HG03354 (cell line): ENCODE measurements at regions not wholly inside any gene's neighbourhood (a gene's known extent, or its start where the extent isn't known, plus 50 kb on each side); places are given as distances from the start of the nearest gene placed in this dataset.
"Not testable (repeated sequence)": the region's sequence is repeated elsewhere in the genome, so short reads cannot be mapped to it uniquely, and the experiment has no call there.

Experiments used
- ATAC-seq: cut with Tn5 transposase; IDR thresholded peaks from one replicate; pipeline ENCODE4 v1.9.1; 2021; ENCODE audit warnings: mild to moderate bottlenecking; ENCODE audit not compliant: unreplicated experiment, poor library complexity, severe bottlenecking

- no peak for ATAC-seq
Measured at GRCh38 chr13:103715335-103715734, 649.1 kb upstream of the SLC10A2 start.

GRCh38 chr13:103703246-103703645 is 637.0 kb upstream of the SLC10A2 start:
- ATAC-seq = no peak

GRCh38 chr13:103698000-103698399 is 631.8 kb upstream of the SLC10A2 start:
- ATAC-seq = no peak

GRCh38 chr13:103695320-103695719 is 629.1 kb upstream of the SLC10A2 start:
- no peak for ATAC-seq

- ATAC-seq = no peak
Measured at GRCh38 chr13:103694471-103694870, 628.3 kb upstream of the SLC10A2 start.

GRCh38 chr13:103694033-103694432 is 627.8 kb upstream of the SLC10A2 start:
- no peak for ATAC-seq

GRCh38 chr13:103692442-103692841 is 626.2 kb upstream of the SLC10A2 start:
- ATAC-seq = no peak

GRCh38 chr13:103676329-103676728 is 610.1 kb upstream of the SLC10A2 start:
- ATAC-seq = no peak

GRCh38 chr13:103671547-103671946 is 605.3 kb upstream of the SLC10A2 start:
- no peak for ATAC-seq

- no peak for ATAC-seq
Measured at GRCh38 chr13:103663996-103664395, 597.8 kb upstream of the SLC10A2 start.

GRCh38 chr13:103656311-103656710 is 590.1 kb upstream of the SLC10A2 start:
- ATAC-seq = no peak

- ATAC-seq = no peak
Measured at GRCh38 chr13:103640606-103641005, 574.4 kb upstream of the SLC10A2 start.

- ATAC-seq = no peak
Measured at GRCh38 chr13:103639326-103639725, 573.1 kb upstream of the SLC10A2 start.

- ATAC-seq = no peak
Measured at GRCh38 chr13:103638706-103639105, 572.5 kb upstream of the SLC10A2 start.

- no peak for ATAC-seq
Measured at GRCh38 chr13:103634066-103634465, 567.8 kb upstream of the SLC10A2 start.

- no peak for ATAC-seq
Measured at GRCh38 chr13:103625194-103625593, 559.0 kb upstream of the SLC10A2 start.

GRCh38 chr13:103618151-103618550 is 551.9 kb upstream of the SLC10A2 start:
- ATAC-seq = no peak

- no peak for ATAC-seq
Measured at GRCh38 chr13:103615771-103616170, 549.6 kb upstream of the SLC10A2 start.

- no peak for ATAC-seq
Measured at GRCh38 chr13:103614761-103615160, 548.5 kb upstream of the SLC10A2 start.

- peak; percentile 95 for ATAC-seq
Measured at GRCh38 chr13:103607995-103608394, 541.8 kb upstream of the SLC10A2 start.

GRCh38 chr13:103605546-103606326 is 539.5 kb upstream of the SLC10A2 start:
- no peak for ATAC-seq

- ATAC-seq = not testable (repeated sequence)
Measured at GRCh38 chr13:103599870-103600269, 533.7 kb upstream of the SLC10A2 start.
